C4-2B (cell line): ENCODE measurements at regions not wholly inside any gene's neighbourhood (a gene's known extent, or its start where the extent isn't known, plus 50 kb on each side); places are given as distances from the start of the nearest gene placed in this dataset.

Experiments used
- H3K27ac ChIP-seq: fragments of 450-650 bp; 2 replicates; pipeline ENCODE4 v1.5.1; 2017
- ZFX ChIP-seq: fragments of 450-650 bp; IDR thresholded peaks from 2 replicates; pipeline ENCODE4 v1.6.1; 2017
- TF ChIP-seq, protein P1 (sequence below): fragments of 450-650 bp; conservative IDR thresholded peaks from 2 replicates; pipeline ENCODE4 v1.5.1; 2017; ENCODE audit warnings: mild to moderate bottlenecking

DNA sequence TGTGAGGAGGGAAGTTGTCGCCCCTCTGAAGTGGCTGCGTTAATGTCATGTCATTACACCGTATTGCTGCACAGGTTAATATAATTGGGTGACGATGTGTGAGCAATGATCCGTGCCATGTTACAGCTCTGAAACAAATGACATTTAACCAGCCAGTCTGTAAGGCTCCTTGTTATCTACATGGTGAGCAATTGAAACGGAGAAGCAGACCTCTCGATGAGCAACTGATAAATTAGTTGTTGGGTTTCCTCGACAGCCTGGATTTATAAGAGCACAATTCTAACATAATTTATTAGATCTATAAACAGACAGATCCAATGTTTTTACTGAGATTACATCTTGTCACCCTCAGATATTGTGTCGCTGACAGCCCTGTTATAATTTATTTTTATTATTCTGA is 49.9 kb upstream of the MAFB start:
- TF ChIP-seq, protein P1, sequence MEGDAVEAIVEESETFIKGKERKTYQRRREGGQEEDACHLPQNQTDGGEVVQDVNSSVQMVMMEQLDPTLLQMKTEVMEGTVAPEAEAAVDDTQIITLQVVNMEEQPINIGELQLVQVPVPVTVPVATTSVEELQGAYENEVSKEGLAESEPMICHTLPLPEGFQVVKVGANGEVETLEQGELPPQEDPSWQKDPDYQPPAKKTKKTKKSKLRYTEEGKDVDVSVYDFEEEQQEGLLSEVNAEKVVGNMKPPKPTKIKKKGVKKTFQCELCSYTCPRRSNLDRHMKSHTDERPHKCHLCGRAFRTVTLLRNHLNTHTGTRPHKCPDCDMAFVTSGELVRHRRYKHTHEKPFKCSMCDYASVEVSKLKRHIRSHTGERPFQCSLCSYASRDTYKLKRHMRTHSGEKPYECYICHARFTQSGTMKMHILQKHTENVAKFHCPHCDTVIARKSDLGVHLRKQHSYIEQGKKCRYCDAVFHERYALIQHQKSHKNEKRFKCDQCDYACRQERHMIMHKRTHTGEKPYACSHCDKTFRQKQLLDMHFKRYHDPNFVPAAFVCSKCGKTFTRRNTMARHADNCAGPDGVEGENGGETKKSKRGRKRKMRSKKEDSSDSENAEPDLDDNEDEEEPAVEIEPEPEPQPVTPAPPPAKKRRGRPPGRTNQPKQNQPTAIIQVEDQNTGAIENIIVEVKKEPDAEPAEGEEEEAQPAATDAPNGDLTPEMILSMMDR = no peak
- no peak for TF ChIP-seq ZFX
- no peak overlapping the region for H3K27ac ChIP-seq

DNA sequence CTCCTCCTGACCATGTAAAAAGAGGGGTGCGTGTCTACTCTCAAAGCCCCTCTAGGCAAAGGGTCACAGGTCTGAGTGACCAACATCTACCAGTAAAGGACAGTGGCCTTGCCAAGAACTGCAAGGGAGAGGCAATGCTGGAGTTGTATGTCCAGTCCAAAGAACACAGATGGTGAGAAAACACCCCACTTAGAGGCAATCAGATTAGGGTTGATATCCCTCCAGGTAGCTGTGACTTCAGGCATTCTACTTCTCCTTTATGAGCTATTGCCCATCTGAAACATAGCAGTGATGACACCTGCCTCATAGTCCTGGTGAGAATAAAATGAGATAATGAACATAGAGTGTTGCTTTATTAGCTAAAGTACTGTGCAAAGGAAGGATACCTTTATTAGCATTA is 50.8 kb upstream of the MAFB start:
- no peak overlapping the region for H3K27ac ChIP-seq
- TF ChIP-seq ZFX = no peak
- TF ChIP-seq, protein P1 = no peak

DNA sequence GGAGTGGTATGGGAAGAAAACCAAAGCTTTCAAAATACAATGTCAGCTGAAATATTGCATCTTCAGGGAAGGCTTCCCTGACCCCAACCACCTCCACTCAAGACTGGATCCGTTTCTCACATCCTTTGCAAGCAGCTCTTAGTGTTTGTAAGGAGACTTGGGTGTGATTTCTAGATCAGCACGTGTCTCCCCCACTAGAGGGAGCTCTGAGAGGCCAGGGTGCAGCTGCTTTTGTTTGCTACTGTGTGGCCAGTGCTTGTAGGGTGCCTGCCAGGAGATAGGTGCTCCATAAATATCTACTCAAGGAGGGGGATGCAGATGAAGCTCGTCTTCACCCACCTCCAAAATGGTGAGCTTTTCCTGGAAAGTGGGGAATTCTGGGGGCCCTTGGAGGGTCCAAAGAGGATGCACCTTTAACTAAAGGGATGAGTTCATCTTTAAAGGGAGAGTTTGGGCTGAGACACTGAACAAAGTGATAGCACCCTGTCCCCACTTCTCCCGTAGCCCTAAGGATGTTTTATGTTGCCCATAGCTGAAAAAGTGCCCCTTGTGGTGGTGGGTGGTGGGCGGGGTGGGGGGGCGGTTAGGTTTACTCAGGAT is 52.6 kb upstream of the MAFB start:
- H3K27ac ChIP-seq = no peak overlapping the region
- TF ChIP-seq, protein P1 = peak; percentile 88
- no peak for TF ChIP-seq ZFX

DNA sequence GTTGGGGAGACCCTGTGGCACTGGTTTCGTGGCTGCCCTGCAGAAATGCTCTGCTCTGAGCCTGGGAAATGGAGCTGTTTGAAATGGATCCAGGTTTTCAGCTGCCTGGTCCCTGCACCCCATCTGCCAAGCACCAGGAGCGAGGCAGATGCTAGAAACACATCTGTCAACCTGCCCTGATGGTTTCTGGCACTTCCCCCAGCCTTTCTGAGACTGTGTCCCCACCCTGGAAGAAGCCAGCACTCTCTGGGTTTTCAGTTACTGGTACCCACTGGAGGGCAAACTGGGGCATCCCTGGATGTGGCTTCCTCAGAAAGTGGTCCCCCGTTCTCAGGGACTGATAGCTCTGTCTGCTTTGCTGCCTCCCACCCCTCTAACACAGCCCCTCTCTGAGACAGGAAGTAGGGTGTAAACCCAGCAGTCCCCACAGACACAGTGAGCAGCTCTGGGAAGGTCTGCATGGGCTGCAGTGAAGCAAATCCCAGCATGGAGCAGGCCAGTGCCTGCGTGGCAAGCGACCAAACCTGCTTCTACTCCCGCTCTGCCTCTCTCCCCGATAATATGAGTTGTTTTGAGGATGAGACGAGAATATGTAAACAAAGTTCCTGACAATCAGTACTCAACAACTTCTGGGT is 54.2 kb upstream of the MAFB start:
- no peak for TF ChIP-seq ZFX
- TF ChIP-seq, protein P1 = no peak
- H3K27ac ChIP-seq = no peak overlapping the region

DNA sequence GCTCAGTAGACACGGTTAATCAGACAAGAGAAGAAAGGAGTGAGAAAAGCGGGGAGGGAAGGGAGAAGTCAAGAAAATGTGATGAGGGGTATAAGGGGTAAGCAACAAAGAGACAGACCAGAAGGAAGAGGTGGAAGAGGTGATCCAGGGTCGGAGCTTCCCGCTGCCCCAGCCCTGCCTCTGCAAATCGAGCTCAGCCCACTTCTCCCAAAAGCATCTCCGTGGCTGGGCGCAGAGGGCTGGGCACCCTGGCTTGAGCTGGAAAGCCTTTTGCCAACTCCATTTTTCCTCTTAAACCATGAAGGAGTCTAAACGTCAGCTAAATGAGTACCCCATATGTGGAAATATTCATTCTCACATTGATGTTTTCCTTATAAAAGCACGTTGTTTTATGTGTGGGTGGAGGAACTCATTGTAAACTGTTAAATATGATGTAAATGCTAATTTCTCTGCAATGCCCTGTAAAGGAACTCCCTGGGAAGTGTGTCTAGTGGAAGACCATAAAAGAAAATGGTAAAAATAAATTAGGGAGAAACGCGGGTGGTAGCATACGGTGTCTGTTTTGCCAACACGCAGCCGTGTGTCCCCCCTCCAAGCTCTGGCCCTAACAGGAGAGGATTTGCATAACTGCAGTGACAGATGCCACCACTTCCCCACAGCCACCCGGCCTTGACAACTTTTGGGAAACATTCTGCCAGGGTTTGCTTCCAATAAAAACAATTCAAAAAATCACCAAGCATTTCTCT is 55.2 kb upstream of the MAFB start:
- H3K27ac ChIP-seq = no peak overlapping the region
- TF ChIP-seq ZFX = no peak
- TF ChIP-seq, protein P1 = no peak

DNA sequence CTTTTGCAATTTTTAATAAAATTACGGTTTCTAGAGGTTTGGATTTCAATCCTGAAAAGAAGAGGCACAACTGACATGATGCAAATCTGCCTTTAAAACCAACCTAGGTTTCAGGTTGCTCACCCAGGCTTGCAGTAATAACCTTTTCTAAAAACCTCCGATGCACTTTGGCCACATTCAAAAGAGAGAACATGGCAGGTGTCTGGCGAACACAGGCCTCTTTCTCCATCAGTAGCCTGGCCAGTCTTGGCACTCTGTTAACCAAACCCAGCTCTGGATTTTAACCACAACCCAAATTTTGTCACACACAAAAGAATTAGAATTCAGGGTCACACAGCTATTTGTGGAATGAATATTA is 55.8 kb upstream of the MAFB start:
- no peak overlapping the region for H3K27ac ChIP-seq
- TF ChIP-seq, protein P1 = no peak
- no peak for TF ChIP-seq ZFX

DNA sequence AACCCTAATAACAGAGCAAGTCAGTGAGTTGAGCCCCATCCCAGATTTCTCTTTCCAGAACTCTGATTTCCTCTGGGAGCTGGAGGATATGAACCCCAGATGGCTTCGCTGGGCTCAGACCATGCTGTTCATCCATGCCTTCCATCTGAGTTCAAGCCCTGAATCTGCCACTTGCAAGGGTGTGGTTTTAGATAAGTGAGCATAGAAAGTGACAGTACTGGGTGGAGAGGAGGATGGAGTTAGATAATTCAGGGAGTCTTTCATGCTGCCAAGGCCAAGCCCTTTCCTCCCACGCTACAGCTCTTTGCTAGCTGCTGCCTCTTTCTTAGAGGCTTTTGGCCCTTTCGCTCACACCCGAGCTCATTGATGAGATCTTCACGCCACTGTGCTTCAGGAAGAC is 57.2 kb upstream of the MAFB start:
- TF ChIP-seq ZFX = no peak
- TF ChIP-seq, protein P1 = no peak
- no peak overlapping the region for H3K27ac ChIP-seq
